ENCODE measurements at regions not wholly inside any gene's neighbourhood (a gene's known extent, or its start where the extent isn't known, plus 50 kb on each side); places are given as distances from the start of the nearest gene placed in this dataset.

- TF ChIP-seq, protein P1, sequence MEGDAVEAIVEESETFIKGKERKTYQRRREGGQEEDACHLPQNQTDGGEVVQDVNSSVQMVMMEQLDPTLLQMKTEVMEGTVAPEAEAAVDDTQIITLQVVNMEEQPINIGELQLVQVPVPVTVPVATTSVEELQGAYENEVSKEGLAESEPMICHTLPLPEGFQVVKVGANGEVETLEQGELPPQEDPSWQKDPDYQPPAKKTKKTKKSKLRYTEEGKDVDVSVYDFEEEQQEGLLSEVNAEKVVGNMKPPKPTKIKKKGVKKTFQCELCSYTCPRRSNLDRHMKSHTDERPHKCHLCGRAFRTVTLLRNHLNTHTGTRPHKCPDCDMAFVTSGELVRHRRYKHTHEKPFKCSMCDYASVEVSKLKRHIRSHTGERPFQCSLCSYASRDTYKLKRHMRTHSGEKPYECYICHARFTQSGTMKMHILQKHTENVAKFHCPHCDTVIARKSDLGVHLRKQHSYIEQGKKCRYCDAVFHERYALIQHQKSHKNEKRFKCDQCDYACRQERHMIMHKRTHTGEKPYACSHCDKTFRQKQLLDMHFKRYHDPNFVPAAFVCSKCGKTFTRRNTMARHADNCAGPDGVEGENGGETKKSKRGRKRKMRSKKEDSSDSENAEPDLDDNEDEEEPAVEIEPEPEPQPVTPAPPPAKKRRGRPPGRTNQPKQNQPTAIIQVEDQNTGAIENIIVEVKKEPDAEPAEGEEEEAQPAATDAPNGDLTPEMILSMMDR (conservative IDR thresholded peaks at IDR 0.05; ENCODE audit: low read depth, low read length) = no peak
- DNase-seq (ENCODE audit: low read depth) = peak; percentile 18
- H3K4me3 ChIP-seq (ENCODE audit: low read length) = no peak overlapping the region
Measured at GRCh38 chr2:12221584-12221983, 475.2 kb downstream of the LPIN1 start.

DNA sequence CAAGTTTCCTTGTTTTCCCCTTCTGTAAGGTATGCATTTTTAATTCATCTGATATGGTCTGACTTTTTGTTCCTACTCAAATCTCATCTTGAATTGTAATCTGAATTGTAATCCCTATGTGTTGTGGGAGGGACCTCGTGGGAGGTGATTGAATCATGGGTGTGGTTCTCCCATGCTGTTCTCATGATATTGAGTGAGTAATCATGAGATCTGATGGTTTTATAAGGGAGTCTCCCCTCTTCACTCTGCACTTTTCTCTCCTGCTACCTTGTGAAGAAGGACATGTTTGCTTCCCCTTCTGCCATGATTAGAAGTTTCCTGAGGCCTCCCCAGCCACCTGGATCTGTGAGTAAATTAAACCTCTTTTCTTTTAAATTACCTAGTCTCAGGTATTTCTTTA lies 476.1 kb downstream of the LPIN1 start:
- H3K4me3 ChIP-seq (ENCODE audit: low read length) = no peak overlapping the region
- no peak for DNase-seq (ENCODE audit: low read depth)
- TF ChIP-seq, protein P1 (conservative IDR thresholded peaks at IDR 0.05; ENCODE audit: low read depth, low read length) = no peak

DNA sequence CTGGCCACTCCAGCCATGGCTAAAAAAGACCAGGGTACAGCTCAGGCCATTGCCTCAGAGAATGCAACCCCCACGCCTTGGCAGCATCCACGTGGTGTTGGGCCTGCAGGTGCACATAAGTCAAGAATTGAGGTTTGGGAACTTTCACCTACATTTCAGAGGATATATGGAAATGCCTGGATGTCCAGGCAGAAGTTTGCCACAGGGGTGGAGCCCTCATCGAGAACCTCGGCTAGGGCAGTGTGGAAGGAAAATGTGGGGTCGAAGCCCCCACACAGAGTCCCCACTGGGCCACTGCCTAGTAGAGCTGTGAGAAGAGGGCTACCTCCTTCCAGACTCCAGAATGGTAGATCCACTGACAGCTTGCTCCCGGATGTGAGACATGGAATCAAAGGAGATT lies 477.3 kb downstream of the LPIN1 start:
- no peak for DNase-seq (ENCODE audit: low read depth)
- TF ChIP-seq, protein P1 (conservative IDR thresholded peaks at IDR 0.05; ENCODE audit: low read depth, low read length) = no peak

GRCh38 chr2:12226653-12227052 lies 480.2 kb downstream of the LPIN1 start:
- DNase-seq (ENCODE audit: low read depth) = no peak
- TF ChIP-seq, protein P1 (conservative IDR thresholded peaks at IDR 0.05; ENCODE audit: low read depth, low read length) = no peak
- H3K4me3 ChIP-seq (ENCODE audit: low read length) = no peak overlapping the region

More for the DNA sequence above, 477.3 kb downstream of the LPIN1 start:
- H3K4me3 ChIP-seq (ENCODE audit: low read length) = no peak overlapping the region

DNA sequence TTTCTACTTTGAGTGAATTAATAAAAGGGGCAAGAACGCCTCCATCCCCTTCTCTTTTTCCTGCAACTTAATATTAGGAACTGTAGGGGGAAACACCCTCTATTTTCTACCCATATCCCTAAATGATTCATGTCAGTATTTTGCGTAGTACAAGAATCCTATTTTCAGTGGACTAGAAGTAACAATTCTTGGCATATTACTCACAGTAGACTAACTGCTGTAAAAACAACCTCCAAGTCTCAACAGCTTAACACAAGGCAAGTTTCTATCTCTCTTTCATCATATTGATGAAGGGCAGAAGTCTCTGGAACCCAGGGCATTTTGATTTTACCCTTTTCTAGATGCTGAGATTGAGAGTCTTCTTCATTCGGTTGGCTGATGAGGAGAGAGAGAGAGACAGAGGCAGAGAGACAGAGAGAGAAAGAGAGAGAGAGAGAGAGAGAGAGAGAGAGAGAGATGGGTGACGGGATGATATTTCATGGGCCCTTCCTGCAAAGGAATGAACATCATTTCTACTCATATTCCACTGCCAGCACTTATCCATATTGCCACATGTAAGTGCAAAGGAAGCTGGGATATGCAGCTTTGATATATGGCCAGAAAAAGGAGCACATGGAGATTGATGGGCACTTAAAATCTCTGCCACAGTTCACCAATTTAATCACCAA lies 481.6 kb downstream of the LPIN1 start:
- H3K4me3 ChIP-seq (ENCODE audit: low read length) = no peak overlapping the region
- peak; percentile 32 for DNase-seq (ENCODE audit: low read depth)
- TF ChIP-seq, protein P1 (conservative IDR thresholded peaks at IDR 0.05; ENCODE audit: low read depth, low read length) = no peak

DNA sequence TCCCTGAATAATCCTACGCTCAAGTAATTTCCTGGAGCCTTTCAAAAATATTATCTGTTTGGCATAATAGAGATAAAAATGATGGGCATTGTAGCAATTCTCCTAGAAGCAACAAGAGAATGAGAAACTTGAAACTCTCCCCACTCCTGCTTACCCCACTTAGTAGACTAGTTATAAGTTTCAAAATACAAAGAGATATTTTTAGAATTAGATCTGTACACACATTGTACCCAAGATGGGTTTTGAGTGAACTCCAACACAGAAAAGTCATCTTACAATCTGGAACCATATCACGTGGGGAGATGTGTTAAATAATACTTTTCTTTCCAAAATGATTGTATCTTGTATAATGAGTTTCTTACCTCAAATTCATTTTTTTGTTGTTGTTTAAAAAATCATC lies 484.9 kb downstream of the LPIN1 start:
- TF ChIP-seq, protein P1 (conservative IDR thresholded peaks at IDR 0.05; ENCODE audit: low read depth, low read length) = no peak
- no peak for DNase-seq (ENCODE audit: low read depth)
- no peak overlapping the region for H3K4me3 ChIP-seq (ENCODE audit: low read length)

- H3K4me3 ChIP-seq (ENCODE audit: low read length) = no peak overlapping the region
- TF ChIP-seq, protein P1 (conservative IDR thresholded peaks at IDR 0.05; ENCODE audit: low read depth, low read length) = no peak
- no peak for DNase-seq (ENCODE audit: low read depth)
Measured at GRCh38 chr2:12232876-12233275, 483.9 kb upstream of the TRIB2 start.
